Astrocyte (in vitro differentiated cells and primary cell): ENCODE measurements at regions not wholly inside any gene's neighbourhood (a gene's known extent, or its start where the extent isn't known, plus 50 kb on each side); places are given as distances from the start of the nearest gene placed in this dataset.
"Not testable (repeated sequence)": the region's sequence is repeated elsewhere in the genome, so short reads cannot be mapped to it uniquely, and the experiment has no call there.

ENCODE experiments used
- DNase-seq: peaks from one replicate; pipeline ENCODE4 v3.0.0-alpha.2; 2010; ENCODE audit warnings: low read depth
- FAIRE-seq: peaks from 2 replicates; lab custom pipeline; 2011; peaks lifted over from hg19 to GRCh38; lab: Jason Lieb, UNC
- H2AFZ ChIP-seq: 2 replicates; pipeline ENCODE4 v1.6.0; 2012; ENCODE audit warnings: low read depth, low read length, inconsistent platforms
- H3K27ac ChIP-seq: 2 replicates; pipeline ENCODE4 v1.5.1; 2011; ENCODE audit warnings: low read depth, low read length, inconsistent platforms
- H3K27me3 ChIP-seq: 2 replicates; pipeline ENCODE4 v1.6.0; 2011; ENCODE audit warnings: low read length, inconsistent platforms; ENCODE audit not compliant: insufficient read depth
- H3K36me3 ChIP-seq: 2 replicates; pipeline ENCODE4 v1.5.1; 2011; ENCODE audit warnings: low read length, inconsistent platforms; ENCODE audit not compliant: insufficient read depth
- H3K4me1 ChIP-seq: 2 replicates; pipeline ENCODE4 v1.5.1; 2011; ENCODE audit warnings: low read length, inconsistent platforms; ENCODE audit not compliant: insufficient read depth
- H3K4me2 ChIP-seq: 2 replicates; pipeline ENCODE4 v1.6.0; 2012; ENCODE audit warnings: low read length, inconsistent platforms
- H3K4me3 ChIP-seq: 2 replicates; pipeline ENCODE4 v1.5.1; 2011; ENCODE audit warnings: low read depth, mild to moderate bottlenecking, low read length, inconsistent platforms; ENCODE audit not compliant: insufficient read depth
- H3K79me2 ChIP-seq: 2 replicates; pipeline ENCODE4 v1.6.0; 2012; ENCODE audit warnings: mild to moderate bottlenecking, low read length, inconsistent platforms; ENCODE audit not compliant: insufficient read depth
- H3K9ac ChIP-seq: 2 replicates; pipeline ENCODE4 v1.6.0; 2012; ENCODE audit warnings: mild to moderate bottlenecking, low read length, inconsistent platforms
- H3K9me3 ChIP-seq: 2 replicates; pipeline ENCODE4 v1.5.1; 2012; ENCODE audit warnings: low read depth, mild to moderate bottlenecking, low read length, inconsistent platforms; ENCODE audit not compliant: insufficient read depth
- H4K20me1 ChIP-seq: 2 replicates; pipeline ENCODE4 v1.6.0; 2012; ENCODE audit warnings: low read length, inconsistent platforms; ENCODE audit not compliant: insufficient read depth
- H3K27ac Mint-ChIP-seq: one replicate; pipeline ENCODE4 v1.8.0; 2021; ENCODE audit warnings: mild to moderate bottlenecking, mixed read lengths; ENCODE audit not compliant: unreplicated experiment
- H3K27me3 Mint-ChIP-seq: one replicate; pipeline ENCODE4 v1.8.0; 2021; ENCODE audit warnings: low read depth, mixed read lengths; ENCODE audit not compliant: unreplicated experiment
- H3K36me3 Mint-ChIP-seq: one replicate; pipeline ENCODE4 v1.8.0; 2021; ENCODE audit warnings: low read depth, mixed read lengths; ENCODE audit not compliant: unreplicated experiment
- H3K4me1 Mint-ChIP-seq: one replicate; pipeline ENCODE4 v1.8.0; 2021; ENCODE audit warnings: low read depth, mixed read lengths; ENCODE audit not compliant: unreplicated experiment
- H3K4me3 Mint-ChIP-seq: one replicate; pipeline ENCODE4 v1.8.0; 2021; ENCODE audit warnings: mild to moderate bottlenecking, moderate library complexity, mixed read lengths; ENCODE audit not compliant: unreplicated experiment
- H3K9me3 Mint-ChIP-seq: one replicate; pipeline ENCODE4 v1.8.0; 2021; ENCODE audit warnings: mild to moderate bottlenecking, mixed read lengths; ENCODE audit not compliant: unreplicated experiment
- EZH2 ChIP-seq: IDR thresholded peaks from 2 replicates; pipeline ENCODE4 v1.6.1; 2012; ENCODE audit warnings: mild to moderate bottlenecking, low read length, inconsistent platforms; ENCODE audit not compliant: insufficient read depth
- TF ChIP-seq, protein P1 (sequence below): IDR thresholded peaks from 2 replicates; pipeline ENCODE4 v1.5.1; 2011; ENCODE audit warnings: low read depth, mild to moderate bottlenecking, inconsistent platforms, low read length, moderate library complexity; ENCODE audit not compliant: insufficient read depth

DNA sequence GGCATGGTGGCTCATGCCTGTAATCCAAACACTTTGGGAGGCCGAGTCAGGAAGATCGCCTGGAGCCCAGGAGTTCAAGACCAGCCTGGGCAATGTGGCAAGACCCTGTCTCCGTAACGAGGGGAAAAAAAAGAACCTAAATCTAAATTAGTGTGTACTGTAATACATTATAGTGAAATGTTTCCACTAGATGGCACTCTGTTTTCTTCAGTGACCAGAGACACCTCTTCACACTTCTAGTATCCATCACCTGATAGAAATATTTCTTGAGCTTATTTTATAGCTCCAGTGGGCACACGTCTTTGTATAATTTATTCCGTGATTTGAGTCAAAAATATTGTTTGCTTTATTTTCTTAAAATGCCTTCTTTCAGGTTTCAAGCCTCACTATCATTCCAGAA lies 600.9 kb upstream of the DIPK2B start:
- TF ChIP-seq, protein P1, sequence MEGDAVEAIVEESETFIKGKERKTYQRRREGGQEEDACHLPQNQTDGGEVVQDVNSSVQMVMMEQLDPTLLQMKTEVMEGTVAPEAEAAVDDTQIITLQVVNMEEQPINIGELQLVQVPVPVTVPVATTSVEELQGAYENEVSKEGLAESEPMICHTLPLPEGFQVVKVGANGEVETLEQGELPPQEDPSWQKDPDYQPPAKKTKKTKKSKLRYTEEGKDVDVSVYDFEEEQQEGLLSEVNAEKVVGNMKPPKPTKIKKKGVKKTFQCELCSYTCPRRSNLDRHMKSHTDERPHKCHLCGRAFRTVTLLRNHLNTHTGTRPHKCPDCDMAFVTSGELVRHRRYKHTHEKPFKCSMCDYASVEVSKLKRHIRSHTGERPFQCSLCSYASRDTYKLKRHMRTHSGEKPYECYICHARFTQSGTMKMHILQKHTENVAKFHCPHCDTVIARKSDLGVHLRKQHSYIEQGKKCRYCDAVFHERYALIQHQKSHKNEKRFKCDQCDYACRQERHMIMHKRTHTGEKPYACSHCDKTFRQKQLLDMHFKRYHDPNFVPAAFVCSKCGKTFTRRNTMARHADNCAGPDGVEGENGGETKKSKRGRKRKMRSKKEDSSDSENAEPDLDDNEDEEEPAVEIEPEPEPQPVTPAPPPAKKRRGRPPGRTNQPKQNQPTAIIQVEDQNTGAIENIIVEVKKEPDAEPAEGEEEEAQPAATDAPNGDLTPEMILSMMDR, result peak; percentile 14
- no peak for TF ChIP-seq EZH2
- FAIRE-seq (peak; percentile 9), DNase-seq (no peak)
- no peaks in the 10 kb centered on the region for H3K9me3 ChIP-seq
- no peaks in the 10 kb centered on the region for H3K36me3 Mint-ChIP-seq
- no peaks in the 10 kb centered on the region for H3K27me3 Mint-ChIP-seq
- peak overlapping the region; percentile 78 for H3K4me2 ChIP-seq
- no peaks in the 10 kb centered on the region for H3K27me3 ChIP-seq
- H3K27ac Mint-ChIP-seq, result no peak overlapping the region
- H2AFZ ChIP-seq, result no peak overlapping the region
- no peaks in the 10 kb centered on the region for H3K9me3 Mint-ChIP-seq
- H4K20me1 ChIP-seq, result no peaks in the 10 kb centered on the region
- peak overlapping the region; percentile 83 for H3K9ac ChIP-seq
- peak overlapping the region; percentile 95 for H3K27ac ChIP-seq
- H3K4me1 Mint-ChIP-seq, result peaks cover 67% of the 10 kb centered on the region
- H3K4me3 Mint-ChIP-seq, result no peak overlapping the region
- H3K36me3 ChIP-seq, result no peaks in the 10 kb centered on the region
- H3K4me1 ChIP-seq, result peaks cover 33% of the 10 kb centered on the region
- peak overlapping the region; percentile 40 for H3K4me3 ChIP-seq
- peaks cover 64% of the 10 kb centered on the region for H3K79me2 ChIP-seq

DNA sequence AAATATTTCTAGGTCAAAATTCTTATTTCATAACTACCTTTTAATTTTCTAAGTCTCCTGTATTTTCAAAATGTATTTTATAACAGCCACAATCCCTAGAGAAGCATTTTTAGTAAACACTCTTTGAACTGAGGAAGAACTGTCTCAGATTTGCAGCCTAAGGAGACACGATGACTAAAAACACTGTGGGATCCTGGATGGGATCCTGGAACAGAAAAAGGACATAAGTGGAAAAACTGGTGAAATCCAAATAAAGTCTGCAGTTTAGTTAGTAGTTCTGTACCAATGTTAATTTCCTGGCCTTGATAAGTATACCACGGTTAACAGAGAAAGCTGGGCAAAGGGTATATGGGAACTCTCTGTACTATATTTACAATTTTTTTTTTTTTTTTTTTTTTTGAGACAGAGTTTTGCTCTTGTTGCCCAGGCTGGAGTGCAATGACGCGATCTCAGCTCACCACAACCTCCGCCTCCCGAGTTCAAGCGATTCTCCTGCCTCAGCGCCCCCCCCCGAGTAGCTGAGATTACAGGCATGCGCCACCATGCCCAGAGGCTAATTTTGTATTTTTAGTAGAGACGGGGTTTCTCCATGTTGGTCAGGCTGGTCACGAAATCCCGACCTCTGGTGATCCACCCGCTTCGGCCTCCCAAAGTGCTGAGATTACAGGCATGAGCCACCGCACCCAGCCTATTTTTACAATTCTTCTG lies 600.2 kb upstream of the DIPK2B start:
- Histone ChIP-seq H3K4me2 (peak overlapping the region; percentile 78), H3K4me3 (peak overlapping the region; percentile 1), H3K27ac (peak overlapping the region; percentile 95), H3K9ac (peak overlapping the region; percentile 83), H3K79me2 (peaks cover 70% of the 10 kb centered on the region), H3K4me1 (peaks cover 26% of the 10 kb centered on the region)
- not testable (repeated sequence) for H2AFZ ChIP-seq, H3K9me3 Mint-ChIP-seq, H3K4me3 Mint-ChIP-seq, H3K27ac Mint-ChIP-seq, H3K27me3 ChIP-seq, H3K36me3 ChIP-seq, H3K9me3 ChIP-seq, H3K27me3 Mint-ChIP-seq, DNase-seq, H4K20me1 ChIP-seq, H3K36me3 Mint-ChIP-seq
- FAIRE-seq, result peak; percentile 97
- H3K4me1 Mint-ChIP-seq, result peaks cover 65% of the 10 kb centered on the region

DNA sequence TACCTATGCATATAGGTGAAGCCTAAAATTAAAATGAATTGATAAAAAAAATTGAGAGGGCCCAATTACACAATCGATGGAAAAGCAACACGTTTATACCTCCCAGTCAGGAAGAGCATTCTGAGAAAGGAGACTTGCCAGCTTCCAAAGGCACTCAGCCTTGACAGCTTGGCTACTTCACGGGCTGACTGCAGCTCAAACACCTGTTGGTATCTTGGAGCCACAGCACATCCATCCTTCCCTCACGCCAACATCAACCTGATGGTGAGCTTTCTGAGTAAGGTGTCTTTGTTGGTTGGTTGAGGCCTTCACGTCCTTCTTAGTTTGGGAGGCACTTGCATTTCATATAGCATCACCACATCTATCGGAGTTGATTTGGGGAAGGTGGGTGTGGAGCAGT lies 598.9 kb upstream of the DIPK2B start:
- TF ChIP-seq EZH2, result no peak
- TF ChIP-seq, protein P1, result no peak
- H3K27ac ChIP-seq, result no peak overlapping the region

More for the DNA sequence above, 598.9 kb upstream of the DIPK2B start:
- no peak overlapping the region for H3K4me3 Mint-ChIP-seq
- H3K9me3 Mint-ChIP-seq, result no peaks in the 10 kb centered on the region
- H3K27ac Mint-ChIP-seq, result peak overlapping the region; percentile 18
- H4K20me1 ChIP-seq, result no peaks in the 10 kb centered on the region
- H3K79me2 ChIP-seq, result peaks cover 75% of the 10 kb centered on the region
- H3K9me3 ChIP-seq, result no peaks in the 10 kb centered on the region
- peaks cover 57% of the 10 kb centered on the region for H3K4me1 Mint-ChIP-seq
- no peak overlapping the region for H3K9ac ChIP-seq
- FAIRE-seq (no peak), DNase-seq (no peak)
- no peaks in the 10 kb centered on the region for H3K27me3 ChIP-seq
- peaks cover 3% of the 10 kb centered on the region for H3K36me3 Mint-ChIP-seq
- H3K36me3 ChIP-seq, result no peaks in the 10 kb centered on the region
- H3K4me1 ChIP-seq, result peaks cover 22% of the 10 kb centered on the region
- H3K4me3 ChIP-seq, result no peak overlapping the region
- no peak overlapping the region for H3K4me2 ChIP-seq
- H2AFZ ChIP-seq, result no peak overlapping the region
- H3K27me3 Mint-ChIP-seq, result no peaks in the 10 kb centered on the region
